ENCODE measurements at regions not wholly inside any gene's neighbourhood (a gene's known extent, or its start where the extent isn't known, plus 50 kb on each side); places are given as distances from the start of the nearest gene placed in this dataset.

- Mint-ChIP-seq H3K9me3 (no peaks in the 10 kb centered on the region), H3K36me3 (ENCODE audit: low read depth) (no peaks in the 10 kb centered on the region), H3K27ac (no peak overlapping the region), H3K4me3 (no peak overlapping the region), H3K4me1 (no peaks in the 10 kb centered on the region), H3K27me3 (peaks cover 10% of the 10 kb centered on the region)
- intact Hi-C loops (cut with micrococcal nuclease): no loop called here
- DNase-seq: no peak
Measured at GRCh38 chr1:61597601-61598000, 127.3 kb downstream of the TM2D1 start.

- Mint-ChIP-seq H3K36me3 (ENCODE audit: low read depth) (no peaks in the 10 kb centered on the region), H3K4me1 (no peaks in the 10 kb centered on the region), H3K4me3 (no peak overlapping the region), H3K27ac (no peak overlapping the region), H3K27me3 (peaks cover 15% of the 10 kb centered on the region), H3K9me3 (no peaks in the 10 kb centered on the region)
- intact Hi-C loops (cut with micrococcal nuclease): no loop called here
- DNase-seq: no peak
Measured at GRCh38 chr1:61593331-61593730, 131.6 kb downstream of the TM2D1 start.

- no peak for DNase-seq
- Mint-ChIP-seq H3K9me3 (no peaks in the 10 kb centered on the region), H3K4me3 (no peak overlapping the region), H3K4me1 (no peaks in the 10 kb centered on the region), H3K36me3 (ENCODE audit: low read depth) (no peaks in the 10 kb centered on the region), H3K27me3 (peaks cover 15% of the 10 kb centered on the region), H3K27ac (no peak overlapping the region)
- intact Hi-C loops (cut with micrococcal nuclease): no loop called here
Measured at GRCh38 chr1:61591351-61591750, 133.6 kb downstream of the TM2D1 start.

- Mint-ChIP-seq H3K27ac (no peak overlapping the region), H3K27me3 (peaks cover 22% of the 10 kb centered on the region), H3K4me1 (no peaks in the 10 kb centered on the region), H3K36me3 (ENCODE audit: low read depth) (no peaks in the 10 kb centered on the region), H3K9me3 (no peaks in the 10 kb centered on the region), H3K4me3 (no peak overlapping the region)
- peak; percentile 88 for DNase-seq
- intact Hi-C loops (cut with micrococcal nuclease): loop anchor here (2.0 kb wide), 2 partner anchors 264 to 538 kb away; no protein-coding TSS in a partner anchor
Measured at GRCh38 chr1:61588736-61589672, 135.9 kb downstream of the TM2D1 start.

GRCh38 chr1:61585714-61586113 is 139.2 kb downstream of the TM2D1 start:
- H3K27ac Mint-ChIP-seq: no peak overlapping the region
- H3K4me1 Mint-ChIP-seq: no peaks in the 10 kb centered on the region
- H3K9me3 Mint-ChIP-seq: no peaks in the 10 kb centered on the region
- no peaks in the 10 kb centered on the region for H3K36me3 Mint-ChIP-seq (ENCODE audit: low read depth)
- H3K27me3 Mint-ChIP-seq: peaks cover 13% of the 10 kb centered on the region
- no peak overlapping the region for H3K4me3 Mint-ChIP-seq
- intact Hi-C loops (cut with micrococcal nuclease): no loop called here
- DNase-seq: no peak

- DNase-seq: no peak
- no peak overlapping the region for H3K4me3 Mint-ChIP-seq
Measured at GRCh38 chr1:61583703-61584102, 141.2 kb downstream of the TM2D1 start.

GRCh38 chr1:61581251-61581650 is 143.7 kb downstream of the TM2D1 start:
- Mint-ChIP-seq H3K4me3 (no peak overlapping the region), H3K27ac (no peak overlapping the region), H3K27me3 (peaks cover 20% of the 10 kb centered on the region), H3K36me3 (ENCODE audit: low read depth) (no peaks in the 10 kb centered on the region), H3K4me1 (no peaks in the 10 kb centered on the region), H3K9me3 (no peaks in the 10 kb centered on the region)
- intact Hi-C loops (cut with micrococcal nuclease): no loop called here
- no peak for DNase-seq

More at GRCh38 chr1:61583703-61584102, 141.2 kb downstream of the TM2D1 start:
- intact Hi-C loops (cut with micrococcal nuclease): no loop called here
- peaks cover 13% of the 10 kb centered on the region for H3K27me3 Mint-ChIP-seq
- no peaks in the 10 kb centered on the region for H3K9me3 Mint-ChIP-seq
- no peak overlapping the region for H3K27ac Mint-ChIP-seq
- no peaks in the 10 kb centered on the region for H3K36me3 Mint-ChIP-seq (ENCODE audit: low read depth)
- H3K4me1 Mint-ChIP-seq: no peaks in the 10 kb centered on the region

GRCh38 chr1:61580417-61580816 is 144.5 kb downstream of the TM2D1 start:
- Mint-ChIP-seq H3K4me3 (no peak overlapping the region), H3K36me3 (ENCODE audit: low read depth) (no peaks in the 10 kb centered on the region), H3K27ac (no peak overlapping the region), H3K9me3 (no peaks in the 10 kb centered on the region), H3K27me3 (peaks cover 18% of the 10 kb centered on the region), H3K4me1 (no peaks in the 10 kb centered on the region)
- no peak for DNase-seq
- intact Hi-C loops (cut with micrococcal nuclease): no loop called here

GRCh38 chr1:61579802-61580201 is 145.1 kb downstream of the TM2D1 start:
- H3K27ac Mint-ChIP-seq: no peak overlapping the region
- no peaks in the 10 kb centered on the region for H3K9me3 Mint-ChIP-seq
- peaks cover 22% of the 10 kb centered on the region for H3K27me3 Mint-ChIP-seq

GRCh38 chr1:61572046-61572445 is 152.9 kb downstream of the TM2D1 start:
- H3K36me3 Mint-ChIP-seq (ENCODE audit: low read depth): no peaks in the 10 kb centered on the region
- peaks cover 14% of the 10 kb centered on the region for H3K27me3 Mint-ChIP-seq
- DNase-seq: no peak
- intact Hi-C loops (cut with micrococcal nuclease): no loop called here
- H3K4me1 Mint-ChIP-seq: no peaks in the 10 kb centered on the region
- no peak overlapping the region for H3K27ac Mint-ChIP-seq
- no peak overlapping the region for H3K4me3 Mint-ChIP-seq
- no peaks in the 10 kb centered on the region for H3K9me3 Mint-ChIP-seq

More at GRCh38 chr1:61579802-61580201, 145.1 kb downstream of the TM2D1 start:
- H3K36me3 Mint-ChIP-seq (ENCODE audit: low read depth): no peaks in the 10 kb centered on the region
- DNase-seq: no peak
- H3K4me3 Mint-ChIP-seq: no peak overlapping the region
- intact Hi-C loops (cut with micrococcal nuclease): no loop called here
- no peaks in the 10 kb centered on the region for H3K4me1 Mint-ChIP-seq

GRCh38 chr1:61570191-61570590 is 154.8 kb downstream of the TM2D1 start:
- intact Hi-C loops (cut with micrococcal nuclease): no loop called here
- Mint-ChIP-seq H3K4me3 (no peak overlapping the region), H3K4me1 (no peaks in the 10 kb centered on the region), H3K9me3 (peaks cover 4% of the 10 kb centered on the region), H3K27me3 (peaks cover 4% of the 10 kb centered on the region), H3K36me3 (ENCODE audit: low read depth) (no peaks in the 10 kb centered on the region), H3K27ac (no peak overlapping the region)
- no peak for DNase-seq

- intact Hi-C loops (cut with micrococcal nuclease): no loop called here
- H3K27ac Mint-ChIP-seq: no peak overlapping the region
- H3K4me3 Mint-ChIP-seq: no peak overlapping the region
- no peak for DNase-seq
- no peaks in the 10 kb centered on the region for H3K4me1 Mint-ChIP-seq
- H3K36me3 Mint-ChIP-seq (ENCODE audit: low read depth): no peaks in the 10 kb centered on the region
- H3K9me3 Mint-ChIP-seq: peaks cover 9% of the 10 kb centered on the region
- no peaks in the 10 kb centered on the region for H3K27me3 Mint-ChIP-seq
Measured at GRCh38 chr1:61569303-61569621, 155.7 kb downstream of the TM2D1 start.

GRCh38 chr1:61568460-61569302 is 156.3 kb downstream of the TM2D1 start:
- Mint-ChIP-seq H3K36me3 (ENCODE audit: low read depth) (no peaks in the 10 kb centered on the region), H3K4me3 (no peak overlapping the region), H3K4me1 (no peaks in the 10 kb centered on the region), H3K27me3 (no peaks in the 10 kb centered on the region), H3K27ac (no peak overlapping the region), H3K9me3 (peaks cover 9% of the 10 kb centered on the region)
- intact Hi-C loops (cut with micrococcal nuclease): no loop called here
- DNase-seq: no peak

- H3K4me3 Mint-ChIP-seq: no peak overlapping the region
- H3K36me3 Mint-ChIP-seq (ENCODE audit: low read depth): no peaks in the 10 kb centered on the region
- no peak overlapping the region for H3K27ac Mint-ChIP-seq
- intact Hi-C loops (cut with micrococcal nuclease): no loop called here
- H3K4me1 Mint-ChIP-seq: no peaks in the 10 kb centered on the region
- peaks cover 9% of the 10 kb centered on the region for H3K9me3 Mint-ChIP-seq
- H3K27me3 Mint-ChIP-seq: no peaks in the 10 kb centered on the region
- DNase-seq: no peak
Measured at GRCh38 chr1:61566177-61566576, 158.8 kb downstream of the TM2D1 start.

Data from activated CD4-positive, alpha-beta T cell treated with anti-CD3 and anti-CD28 coated beads, Interleukin-2, amount 10 ng/mL, durations not matched to agents 24 days and 14 days (primary cell).